ENCODE measurements at regions not wholly inside any gene's neighbourhood (a gene's known extent, or its start where the extent isn't known, plus 50 kb on each side); places are given as distances from the start of the nearest gene placed in this dataset.

GRCh38 chr20:7452890-7453289 lies 487.4 kb downstream of the HAO1 start:
- DNase-seq (ENCODE audit: low read depth) = no peak
- no peak overlapping the region for H3K4me3 ChIP-seq (ENCODE audit: low read depth, low read length)
- TF ChIP-seq CTCF (IDR thresholded peaks at IDR 0.05; ENCODE audit: low read depth, low read length, missing control alignments) = no peak

- H3K4me3 ChIP-seq (ENCODE audit: low read depth, low read length) = no peak overlapping the region
- no peak for TF ChIP-seq CTCF (IDR thresholded peaks at IDR 0.05; ENCODE audit: low read depth, low read length, missing control alignments)
- DNase-seq (ENCODE audit: low read depth) = no peak
Observed at GRCh38 chr20:7454047-7454446, 486.2 kb downstream of the HAO1 start.

GRCh38 chr20:7458459-7458858 lies 481.8 kb downstream of the HAO1 start:
- H3K4me3 ChIP-seq (ENCODE audit: low read depth, low read length) = no peak overlapping the region
- DNase-seq (ENCODE audit: low read depth) = no peak
- TF ChIP-seq CTCF (IDR thresholded peaks at IDR 0.05; ENCODE audit: low read depth, low read length, missing control alignments) = no peak

- no peak overlapping the region for H3K4me3 ChIP-seq (ENCODE audit: low read depth, low read length)
- no peak for DNase-seq (ENCODE audit: low read depth)
- TF ChIP-seq CTCF (IDR thresholded peaks at IDR 0.05; ENCODE audit: low read depth, low read length, missing control alignments) = no peak
Observed at GRCh38 chr20:7459083-7459482, 481.2 kb downstream of the HAO1 start.

- no peak for TF ChIP-seq CTCF (IDR thresholded peaks at IDR 0.05; ENCODE audit: low read depth, low read length, missing control alignments)
- H3K4me3 ChIP-seq (ENCODE audit: low read depth, low read length) = no peak overlapping the region
- DNase-seq (ENCODE audit: low read depth) = no peak
Observed at GRCh38 chr20:7463290-7463689, 477.0 kb downstream of the HAO1 start.

GRCh38 chr20:7470912-7471311 lies 469.3 kb downstream of the HAO1 start:
- no peak for DNase-seq (ENCODE audit: low read depth)
- no peak overlapping the region for H3K4me3 ChIP-seq (ENCODE audit: low read depth, low read length)
- TF ChIP-seq CTCF (IDR thresholded peaks at IDR 0.05; ENCODE audit: low read depth, low read length, missing control alignments) = no peak

GRCh38 chr20:7490288-7490687 lies 450.0 kb downstream of the HAO1 start:
- no peak for TF ChIP-seq CTCF (IDR thresholded peaks at IDR 0.05; ENCODE audit: low read depth, low read length, missing control alignments)
- no peak for DNase-seq (ENCODE audit: low read depth)
- H3K4me3 ChIP-seq (ENCODE audit: low read depth, low read length) = no peak overlapping the region
